Central memory CD8-positive, alpha-beta T cell (primary cell): ENCODE measurements at regions not wholly inside any gene's neighbourhood (a gene's known extent, or its start where the extent isn't known, plus 50 kb on each side); places are given as distances from the start of the nearest gene placed in this dataset.

Source experiments
- ATAC-seq: fragments of 150-1000 bp; cut with Tn5 transposase; replicated peaks from 2 replicates; pipeline ENCODE4 v1.10.0; 2022; ENCODE audit warnings: mild to moderate bottlenecking, moderate FRiP score, moderate number of reproducible peaks; ENCODE audit not compliant: poor library complexity, severe bottlenecking; ENCODE audit errors: extremely low read depth
- DNase-seq, 2 donors: peaks; one replicate each; pipeline ENCODE4 v3.0.0; 2021; ENCODE audit warnings: low spot score in 2 of 2
- H3K27ac Mint-ChIP-seq: one replicate; pipeline ENCODE4 v1.8.0; 2022; ENCODE audit warnings: low read depth, mild to moderate bottlenecking, moderate library complexity, mixed read lengths
- H3K27me3 Mint-ChIP-seq: one replicate; pipeline ENCODE4 v1.8.0; 2022; ENCODE audit warnings: mixed read lengths
- H3K36me3 Mint-ChIP-seq: one replicate; pipeline ENCODE4 v1.8.0; 2022; ENCODE audit warnings: mild to moderate bottlenecking, moderate library complexity, mixed read lengths; ENCODE audit not compliant: insufficient read depth
- H3K4me1 Mint-ChIP-seq: one replicate; pipeline ENCODE4 v1.8.0; 2022; ENCODE audit warnings: mixed read lengths
- H3K4me3 Mint-ChIP-seq: one replicate; pipeline ENCODE4 v1.8.0; 2022; ENCODE audit warnings: mild to moderate bottlenecking, moderate library complexity, mixed read lengths
- H3K9me3 Mint-ChIP-seq: one replicate; pipeline ENCODE4 v1.8.0; 2022; ENCODE audit warnings: mixed read lengths

DNA sequence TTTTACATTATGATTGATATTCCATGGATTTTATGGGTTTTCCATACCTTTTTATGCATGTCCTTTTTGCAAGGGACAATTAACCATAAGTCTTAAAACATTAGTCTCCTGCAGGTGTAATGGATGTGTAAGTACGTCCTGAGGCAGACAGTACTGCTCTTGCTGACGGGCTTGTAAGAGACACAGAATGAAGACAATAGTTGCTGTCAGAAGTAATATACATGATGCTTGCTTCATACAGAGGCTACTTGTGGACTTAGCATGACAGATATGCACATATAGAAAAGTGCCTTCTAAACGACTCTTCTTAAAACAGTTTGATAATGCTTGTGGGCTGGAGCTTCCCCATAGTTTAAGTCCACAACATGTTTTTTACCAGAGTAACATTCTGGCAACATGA is 182.7 kb downstream of the SPATA31D1 start:
- H3K27me3 Mint-ChIP-seq = no peaks in the 10 kb centered on the region
- peaks cover 1% of the 10 kb centered on the region for H3K36me3 Mint-ChIP-seq
- H3K27ac Mint-ChIP-seq = no peak overlapping the region
- DNase-seq = no peak
- H3K4me1 Mint-ChIP-seq = no peaks in the 10 kb centered on the region
- no peak for ATAC-seq
- peaks cover 5% of the 10 kb centered on the region for H3K9me3 Mint-ChIP-seq
- no peak overlapping the region for H3K4me3 Mint-ChIP-seq

DNA sequence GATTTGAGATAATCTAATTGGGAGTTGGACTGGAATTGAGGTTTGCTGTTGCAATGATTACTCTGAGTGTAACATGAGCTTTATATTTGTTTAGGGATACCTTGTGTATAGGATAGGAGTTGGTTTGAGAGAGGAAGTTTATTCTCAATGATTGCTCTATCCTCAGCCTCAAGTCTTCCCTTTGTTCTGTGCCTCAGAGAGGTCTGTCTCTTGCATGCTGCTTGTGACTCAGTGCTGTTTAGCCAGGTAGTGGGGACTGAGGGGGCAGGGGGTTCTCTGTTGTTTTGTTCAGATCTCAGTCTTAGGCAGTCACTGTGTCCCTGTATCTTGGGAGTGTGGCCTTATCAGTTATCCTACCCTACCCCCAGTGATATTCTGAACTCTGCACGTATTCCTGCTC is 192.1 kb downstream of the SPATA31D1 start:
- Mint-ChIP-seq H3K4me3 (no peak overlapping the region), H3K27me3 (no peaks in the 10 kb centered on the region), H3K36me3 (no peaks in the 10 kb centered on the region), H3K4me1 (no peaks in the 10 kb centered on the region), H3K9me3 (peaks cover 30% of the 10 kb centered on the region), H3K27ac (no peak overlapping the region)
- ATAC-seq (no peak), DNase-seq (no peak)

- Mint-ChIP-seq H3K27me3 (no peaks in the 10 kb centered on the region), H3K9me3 (peaks cover 36% of the 10 kb centered on the region), H3K36me3 (no peaks in the 10 kb centered on the region), H3K4me1 (no peaks in the 10 kb centered on the region), H3K27ac (no peak overlapping the region), H3K4me3 (no peak overlapping the region)
- no peak for ATAC-seq
- DNase-seq = no peak
These were observed 194.7 kb downstream of the SPATA31D1 start for GRCh38 chr9:82183181-82183860.

GRCh38 chr9:82184524-82184923 is 196.0 kb downstream of the SPATA31D1 start:
- ATAC-seq = no peak
- H3K4me1 Mint-ChIP-seq = no peaks in the 10 kb centered on the region
- peaks cover 36% of the 10 kb centered on the region for H3K9me3 Mint-ChIP-seq
- H3K4me3 Mint-ChIP-seq = no peak overlapping the region
- H3K36me3 Mint-ChIP-seq = no peaks in the 10 kb centered on the region
- H3K27ac Mint-ChIP-seq = no peak overlapping the region
- no peaks in the 10 kb centered on the region for H3K27me3 Mint-ChIP-seq
- no peak for DNase-seq

GRCh38 chr9:82188817-82189216 is 200.2 kb downstream of the SPATA31D1 start:
- H3K4me1 Mint-ChIP-seq = no peaks in the 10 kb centered on the region
- no peaks in the 10 kb centered on the region for H3K36me3 Mint-ChIP-seq
- DNase-seq (no peak), ATAC-seq (no peak)
- H3K27me3 Mint-ChIP-seq = no peaks in the 10 kb centered on the region
- peaks cover 29% of the 10 kb centered on the region for H3K9me3 Mint-ChIP-seq
- no peak overlapping the region for H3K4me3 Mint-ChIP-seq
- H3K27ac Mint-ChIP-seq = no peak overlapping the region

- Mint-ChIP-seq H3K9me3 (peaks cover 39% of the 10 kb centered on the region), H3K36me3 (no peaks in the 10 kb centered on the region), H3K27ac (no peak overlapping the region), H3K4me1 (no peaks in the 10 kb centered on the region), H3K27me3 (no peaks in the 10 kb centered on the region), H3K4me3 (no peak overlapping the region)
- ATAC-seq (no peak), DNase-seq (no peak)
These were observed 202.7 kb downstream of the SPATA31D1 start for GRCh38 chr9:82191082-82191770.

DNA sequence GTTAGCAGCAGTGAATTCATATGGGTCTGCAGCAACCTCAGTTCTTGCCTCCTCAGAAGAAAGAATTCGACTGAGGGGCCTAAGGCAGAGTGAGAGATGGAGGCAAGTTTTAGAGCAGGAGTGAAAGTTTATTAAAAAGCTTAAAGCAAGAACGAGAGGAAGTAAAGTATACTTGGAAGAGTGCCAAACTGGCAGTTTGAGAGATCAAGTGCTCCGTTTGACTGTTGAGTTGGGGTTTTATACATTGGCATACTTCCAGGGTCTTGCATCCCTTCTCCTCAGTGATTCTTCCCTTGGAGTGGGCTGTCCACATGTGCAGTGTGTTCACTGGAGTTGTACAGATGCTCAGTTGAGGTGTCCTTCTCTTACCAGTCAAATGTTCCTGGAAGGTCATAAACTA is 203.6 kb downstream of the SPATA31D1 start:
- DNase-seq (no peak), ATAC-seq (no peak)
- H3K4me1 Mint-ChIP-seq = no peaks in the 10 kb centered on the region
- H3K36me3 Mint-ChIP-seq = no peaks in the 10 kb centered on the region
- no peaks in the 10 kb centered on the region for H3K27me3 Mint-ChIP-seq
- H3K9me3 Mint-ChIP-seq = peaks cover 39% of the 10 kb centered on the region
- H3K4me3 Mint-ChIP-seq = no peak overlapping the region
- H3K27ac Mint-ChIP-seq = no peak overlapping the region

DNA sequence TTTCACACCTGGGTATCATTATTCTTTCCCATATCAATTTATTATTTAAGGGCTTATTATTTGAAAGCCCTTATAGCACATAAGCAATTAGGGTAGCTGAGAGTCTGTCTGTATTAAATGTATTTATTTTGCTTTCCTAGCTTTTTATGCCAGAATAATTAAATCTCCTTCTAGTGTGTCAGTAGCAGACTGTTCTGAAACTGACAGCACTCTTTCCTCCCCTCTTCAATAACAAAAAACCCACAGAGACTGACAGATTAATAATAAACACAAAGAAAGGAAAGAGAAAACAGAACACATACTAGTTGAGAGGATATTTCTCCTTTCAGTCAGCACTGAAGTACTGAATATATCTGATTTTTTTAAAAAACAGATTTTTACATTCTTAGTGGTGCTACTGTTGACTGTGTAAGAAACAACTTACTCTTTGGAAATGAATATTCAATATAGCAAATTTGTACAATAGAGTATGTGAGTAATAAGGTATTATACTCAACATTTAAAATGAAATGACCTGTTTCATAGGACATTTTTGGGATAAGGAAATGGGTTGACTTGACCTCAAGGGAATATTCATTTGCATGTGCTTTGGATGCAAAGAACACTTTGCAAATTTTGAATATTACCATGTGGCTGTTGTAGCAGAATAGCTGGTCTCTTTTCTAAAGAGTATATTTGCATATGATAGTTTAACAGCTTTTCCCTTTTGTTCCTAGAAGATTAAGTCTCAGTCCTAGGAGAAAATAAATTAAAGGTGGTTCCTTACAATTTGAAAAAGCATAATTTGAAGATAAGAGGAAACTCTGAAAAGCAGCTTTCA is 208.3 kb downstream of the SPATA31D1 start:
- peaks cover 21% of the 10 kb centered on the region for H3K9me3 Mint-ChIP-seq
- H3K36me3 Mint-ChIP-seq = no peaks in the 10 kb centered on the region
- no peak overlapping the region for H3K4me3 Mint-ChIP-seq
- H3K27me3 Mint-ChIP-seq = no peaks in the 10 kb centered on the region
- no peaks in the 10 kb centered on the region for H3K4me1 Mint-ChIP-seq
- ATAC-seq = no peak
- H3K27ac Mint-ChIP-seq = no peak overlapping the region
- no peak for DNase-seq

GRCh38 chr9:82201196-82201595 is 212.6 kb downstream of the SPATA31D1 start:
- Mint-ChIP-seq H3K9me3 (peaks cover 18% of the 10 kb centered on the region), H3K4me1 (no peaks in the 10 kb centered on the region), H3K27ac (no peak overlapping the region), H3K27me3 (no peaks in the 10 kb centered on the region), H3K4me3 (no peak overlapping the region), H3K36me3 (no peaks in the 10 kb centered on the region)
- no peak for ATAC-seq
- no peak for DNase-seq

- no peak overlapping the region for H3K27ac Mint-ChIP-seq
- no peaks in the 10 kb centered on the region for H3K4me1 Mint-ChIP-seq
- no peaks in the 10 kb centered on the region for H3K36me3 Mint-ChIP-seq
- ATAC-seq = no peak
- no peaks in the 10 kb centered on the region for H3K27me3 Mint-ChIP-seq
- no peak overlapping the region for H3K4me3 Mint-ChIP-seq
- DNase-seq = no peak
- peaks cover 21% of the 10 kb centered on the region for H3K9me3 Mint-ChIP-seq
These were observed 214.2 kb downstream of the SPATA31D1 start for GRCh38 chr9:82202808-82203207.

- ATAC-seq = no peak
- Mint-ChIP-seq H3K36me3 (no peaks in the 10 kb centered on the region), H3K9me3 (peaks cover 37% of the 10 kb centered on the region), H3K4me1 (no peaks in the 10 kb centered on the region), H3K27me3 (no peaks in the 10 kb centered on the region), H3K27ac (no peak overlapping the region), H3K4me3 (no peak overlapping the region)
- DNase-seq = no peak
These were observed 217.9 kb downstream of the SPATA31D1 start for GRCh38 chr9:82206490-82206889.

GRCh38 chr9:82206946-82207345 is 218.4 kb downstream of the SPATA31D1 start:
- Mint-ChIP-seq H3K9me3 (peaks cover 37% of the 10 kb centered on the region), H3K27me3 (no peaks in the 10 kb centered on the region), H3K4me1 (no peaks in the 10 kb centered on the region), H3K4me3 (no peak overlapping the region), H3K36me3 (no peaks in the 10 kb centered on the region), H3K27ac (no peak overlapping the region)
- DNase-seq = no peak
- no peak for ATAC-seq
